Kidney (tissue), 13 donors: ENCODE measurements at regions not wholly inside any gene's neighbourhood (a gene's known extent, or its start where the extent isn't known, plus 50 kb on each side); places are given as distances from the start of the nearest gene placed in this dataset.

ENCODE experiments used
- DNase-seq, 5 donors: peaks; one replicate each; pipeline ENCODE4 v3.0.0-alpha.2; 2013 to 2020
- FAIRE-seq: peaks from 2 replicates; lab custom pipeline; 2012; peaks lifted over from hg19 to GRCh38; lab: Jason Lieb, UNC
- H3K27ac ChIP-seq, 2 donors: one replicate each; pipeline ENCODE4 v1.7.0; 2013; ENCODE audit warnings: low read depth in 2 of 2, low read length in 2 of 2, inconsistent platforms in 1 of 2
- H3K27me3 ChIP-seq: one replicate; pipeline ENCODE4 v1.7.1; 2013; ENCODE audit warnings: low read length, inconsistent platforms; ENCODE audit not compliant: control insufficient read depth, insufficient read depth
- H3K36me3 ChIP-seq, 3 donors: one replicate each; pipeline versions ENCODE4 v1.7.0 to v1.7.1; 2013; ENCODE audit warnings: low read length in 3 of 3, control low read depth in 1 of 3, inconsistent platforms in 1 of 3; ENCODE audit not compliant: insufficient read depth in 3 of 3, control insufficient read depth in 2 of 3
- H3K4me1 ChIP-seq, 3 donors: one replicate each; pipeline versions ENCODE4 v1.7.0 to v1.7.1; 2013; ENCODE audit warnings: low read length in 3 of 3, inconsistent platforms in 1 of 3, low read depth in 1 of 3; ENCODE audit not compliant: control insufficient read depth in 2 of 3, insufficient read depth in 2 of 3
- H3K4me3 ChIP-seq, 3 donors: one replicate each; pipeline versions ENCODE4 v1.7.0 to v1.8.1; 2013; ENCODE audit warnings: low read length in 3 of 3, control low read depth in 1 of 3, inconsistent platforms in 1 of 3
- H3K9ac ChIP-seq, 3 donors: one replicate each; pipeline versions ENCODE4 v1.7.0 to v1.7.1; 2013; ENCODE audit warnings: low read length in 3 of 3, control low read depth in 1 of 3, inconsistent platforms in 1 of 3
- H3K9me3 ChIP-seq, 3 donors: one replicate each; pipeline versions ENCODE4 v1.7.0 to v1.7.1; 2013; ENCODE audit warnings: low read length in 3 of 3, control low read depth in 1 of 3, inconsistent platforms in 1 of 3; ENCODE audit not compliant: control insufficient read depth in 2 of 3, insufficient read depth in 1 of 3
- CTCF ChIP-seq: IDR thresholded peaks from 3 replicates; pipeline ENCODE4 v1.5.1; 2012; ENCODE audit warnings: mild to moderate bottlenecking, moderate library complexity, borderline replicate concordance; ENCODE audit not compliant: insufficient read depth; ENCODE audit errors: extremely low read depth
- intact Hi-C: fragments of 100-400 bp; cut with DNase I; formaldehyde crosslinking; loops from one replicate; pipeline ENCODE4 v1.11.1; 2022
- donor health status: control.
- donor health status: control.
- donor health status: control.
- donor health status: control.
- donor health status: control.
- donor health status: DM: yes; HTN: yes; CAD: no.
- donor health status: Normal renal cell carcinoma (clear cell type).

DNA sequence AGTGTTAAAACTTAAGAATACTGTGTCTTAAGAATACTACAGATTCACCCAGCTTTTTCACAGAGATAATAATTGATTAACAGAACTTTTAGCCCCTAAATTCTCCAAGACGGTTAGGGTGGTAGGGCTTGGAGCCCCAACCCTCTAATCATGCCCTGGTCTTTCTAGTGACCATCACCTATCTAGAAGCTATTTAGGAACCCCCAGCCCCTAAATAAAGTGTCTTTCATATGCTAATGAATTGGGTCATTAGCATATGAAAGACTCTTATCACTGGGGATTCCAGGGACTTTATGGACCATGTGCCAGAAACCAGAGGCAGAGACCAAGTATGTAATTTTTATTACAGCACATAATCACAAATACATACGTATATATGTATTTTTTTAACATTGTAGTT lies 999.7 kb upstream of the RAG2 start:
- no peak for DNase-seq
- Histone ChIP-seq H3K4me1 (no peaks in the 10 kb centered on the region), H3K9me3 (no peaks in the 10 kb centered on the region), H3K36me3 (no peaks in the 10 kb centered on the region), H3K4me3 (no peak overlapping the region), H3K27me3 (no peaks in the 10 kb centered on the region), H3K9ac (no peak overlapping the region), H3K27ac (no peak overlapping the region)
- no peak for TF ChIP-seq CTCF
- intact Hi-C loops, result no loop called here
- FAIRE-seq, result no peak

DNA sequence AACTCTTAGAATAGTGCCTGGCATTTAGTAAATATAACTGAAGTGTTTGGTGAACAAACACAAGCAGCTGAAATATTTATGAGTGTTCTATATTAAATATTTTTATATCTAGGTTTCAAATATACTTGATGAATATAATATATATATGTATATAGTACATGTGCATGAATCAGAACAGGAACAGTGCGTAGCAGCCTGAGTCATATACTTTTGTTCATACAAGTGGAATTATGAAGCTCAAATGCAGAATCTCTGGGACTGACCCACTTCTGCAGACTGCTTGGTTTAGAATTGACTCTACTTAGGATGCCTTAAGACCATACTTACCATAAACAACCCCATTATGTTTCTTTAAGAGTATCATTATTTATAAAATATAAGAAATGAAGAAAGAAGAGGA lies 997.8 kb upstream of the RAG2 start:
- Histone ChIP-seq H3K27me3 (no peaks in the 10 kb centered on the region), H3K27ac (no peak overlapping the region), H3K9me3 (no peaks in the 10 kb centered on the region), H3K4me3 (no peak overlapping the region), H3K4me1 (no peaks in the 10 kb centered on the region), H3K36me3 (no peaks in the 10 kb centered on the region), H3K9ac (no peak overlapping the region)
- no peak for FAIRE-seq
- intact Hi-C loops, result no loop called here
- DNase-seq, result no peak
- no peak for TF ChIP-seq CTCF

DNA sequence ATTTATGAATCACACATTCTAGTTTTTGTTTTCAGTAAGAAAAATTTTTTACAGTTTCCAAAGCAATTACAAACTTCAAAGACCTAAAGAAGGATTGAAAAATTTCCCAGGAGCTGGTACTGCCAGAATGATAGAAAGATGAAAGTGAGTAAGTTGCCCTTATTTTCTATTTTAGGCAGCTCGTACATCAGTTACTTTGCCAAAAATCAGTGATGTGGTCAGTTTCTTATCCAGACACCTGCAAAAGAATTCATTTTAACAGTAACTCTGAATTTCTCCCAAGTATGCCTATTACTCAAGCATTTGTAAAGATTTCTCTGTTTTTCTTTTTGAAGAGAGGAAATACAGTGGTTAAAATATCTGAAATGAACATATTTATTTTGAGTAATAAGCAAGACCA lies 976.3 kb upstream of the RAG2 start:
- FAIRE-seq, result no peak
- H3K27ac ChIP-seq, result no peak overlapping the region
- no peak overlapping the region for H3K4me3 ChIP-seq
- H3K36me3 ChIP-seq, result no peaks in the 10 kb centered on the region
- no peaks in the 10 kb centered on the region for H3K27me3 ChIP-seq
- DNase-seq, result no peak
- peaks cover 0 to 1% (median 0%) of the 10 kb centered on the region in 3 donors for H3K9me3 ChIP-seq
- no peak for TF ChIP-seq CTCF
- no peaks in the 10 kb centered on the region for H3K4me1 ChIP-seq
- H3K9ac ChIP-seq, result no peak overlapping the region
- intact Hi-C loops, result no loop called here

DNA sequence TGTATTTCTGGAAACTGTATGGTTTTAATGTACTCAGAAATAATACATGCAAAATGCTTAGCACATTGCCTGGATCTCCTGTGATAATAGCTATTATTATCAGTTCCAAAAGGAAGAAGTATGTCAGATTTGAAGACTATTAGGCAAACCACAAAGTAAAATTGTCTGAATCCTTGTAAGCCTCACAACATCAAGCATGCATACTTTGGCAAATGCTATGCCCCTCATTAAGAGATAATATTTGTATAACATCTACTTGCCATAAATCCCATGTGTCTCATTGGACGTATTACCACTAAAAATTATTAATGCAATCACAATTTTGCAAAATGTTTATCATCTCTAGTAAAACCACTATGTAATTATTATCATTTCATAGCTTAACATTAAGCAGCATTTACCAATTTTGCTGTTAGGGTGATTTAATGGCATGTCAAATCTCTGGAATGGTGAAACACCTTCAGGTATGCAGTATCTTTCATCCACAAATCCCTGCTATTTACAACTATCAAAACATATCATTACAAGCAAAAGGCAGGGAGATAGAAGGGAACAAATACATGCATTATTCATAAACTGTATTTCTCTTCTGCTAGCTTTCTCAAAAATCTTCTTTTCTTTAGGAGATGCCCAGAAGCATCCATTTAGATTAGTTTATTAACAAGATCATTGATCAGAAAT lies 974.6 kb upstream of the RAG2 start:
- FAIRE-seq (no peak), DNase-seq (no peak)
- H3K27ac ChIP-seq, result no peak overlapping the region
- no peaks in the 10 kb centered on the region for H3K9me3 ChIP-seq
- H3K4me3 ChIP-seq, result no peak overlapping the region
- H3K4me1 ChIP-seq, result no peaks in the 10 kb centered on the region
- H3K27me3 ChIP-seq, result no peaks in the 10 kb centered on the region
- H3K9ac ChIP-seq, result no peak overlapping the region
- no peaks in the 10 kb centered on the region for H3K36me3 ChIP-seq
- intact Hi-C loops, result no loop called here
- no peak for TF ChIP-seq CTCF
